ENCODE measurements at regions not wholly inside any gene's neighbourhood (a gene's known extent, or its start where the extent isn't known, plus 50 kb on each side); places are given as distances from the start of the nearest gene placed in this dataset.

- TF ChIP-seq ZNF670 (tag by site-specific recombination; IDR thresholded peaks at IDR 0.05; ENCODE audit: low read depth) (no peak), ZNF350 (tag by site-specific recombination; IDR thresholded peaks at IDR 0.05) (no peak), ZNF660 (tag by site-specific recombination; IDR thresholded peaks at IDR 0.05) (no peak), ZNF292 (tag by site-specific recombination; IDR thresholded peaks at IDR 0.05; ENCODE audit: borderline replicate concordance, low read depth) (no peak), ZNF513 (tag by site-specific recombination; IDR thresholded peaks at IDR 0.05) (no peak), CTCF (tag by site-specific recombination; IDR thresholded peaks at IDR 0.05) (no peak)
Measured at GRCh38 chr4:7127576-7127975, 59.7 kb upstream of the GRPEL1 start.
